ENCODE measurements at regions not wholly inside any gene's neighbourhood (a gene's known extent, or its start where the extent isn't known, plus 50 kb on each side); places are given as distances from the start of the nearest gene placed in this dataset.
A peak's percentile ranks its signal among the peaks of the same experiment; 100 is the strongest.

- DNase-seq: no peak
Observed at GRCh38 chr11:42054351-42054900, 595.0 kb upstream of the LRRC4C start.

GRCh38 chr11:42055606-42056005, 596.2 kb upstream of the LRRC4C start:
- no peak for DNase-seq

GRCh38 chr11:42058794-42059193, 599.3 kb upstream of the LRRC4C start:
- no peak for DNase-seq

- DNase-seq: no peak
Observed at GRCh38 chr11:42065199-42065598, 605.7 kb upstream of the LRRC4C start.

GRCh38 chr11:42066113-42066512, 606.7 kb upstream of the LRRC4C start:
- DNase-seq: no peak

- no peak for DNase-seq
Observed at GRCh38 chr11:42074306-42074705, 614.9 kb upstream of the LRRC4C start.

- DNase-seq: no peak
Observed at GRCh38 chr11:42075180-42075579, 615.7 kb upstream of the LRRC4C start.

GRCh38 chr11:42077794-42078193, 618.3 kb upstream of the LRRC4C start:
- no peak for DNase-seq

GRCh38 chr11:42085736-42086135, 626.3 kb upstream of the LRRC4C start:
- peak in 1 of 3 donors; percentile 1 for DNase-seq

GRCh38 chr11:42093541-42093940, 634.1 kb upstream of the LRRC4C start:
- DNase-seq: no peak

GRCh38 chr11:42098075-42098474, 638.6 kb upstream of the LRRC4C start:
- no peak for DNase-seq

GRCh38 chr11:42112866-42113265, 653.4 kb upstream of the LRRC4C start:
- DNase-seq: no peak

GRCh38 chr11:42114927-42115326, 655.5 kb upstream of the LRRC4C start:
- DNase-seq: no peak

- DNase-seq: no peak
Observed at GRCh38 chr11:42138454-42138853, 679.0 kb upstream of the LRRC4C start.

GRCh38 chr11:42145311-42145710, 685.9 kb upstream of the LRRC4C start:
- DNase-seq: no peak

GRCh38 chr11:42161886-42162285, 702.4 kb upstream of the LRRC4C start:
- no peak for DNase-seq

- no peak for DNase-seq
Observed at GRCh38 chr11:42169191-42169590, 709.7 kb upstream of the LRRC4C start.

- DNase-seq: no peak
Observed at GRCh38 chr11:42170601-42171000, 711.1 kb upstream of the LRRC4C start.

GRCh38 chr11:42171046-42171445, 711.6 kb upstream of the LRRC4C start:
- no peak for DNase-seq

GRCh38 chr11:42172441-42172840, 713.0 kb upstream of the LRRC4C start:
- DNase-seq: no peak

- DNase-seq: no peak
Observed at GRCh38 chr11:42175203-42175602, 715.8 kb upstream of the LRRC4C start.

- no peak for DNase-seq
Observed at GRCh38 chr11:42179216-42179615, 719.8 kb upstream of the LRRC4C start.

- no peak for DNase-seq
Observed at GRCh38 chr11:42195289-42196013, 736.0 kb upstream of the LRRC4C start.

- no peak for DNase-seq
Observed at GRCh38 chr11:42200311-42200710, 740.9 kb upstream of the LRRC4C start.

- DNase-seq: no peak
Observed at GRCh38 chr11:42201603-42202148, 742.2 kb upstream of the LRRC4C start.

Measured in suppressor macrophage treated with lipopolysaccharide for 1 hour (primary cell).